Esophagus squamous epithelium (tissue), 4 donors: ENCODE measurements at regions not wholly inside any gene's neighbourhood (a gene's known extent, or its start where the extent isn't known, plus 50 kb on each side); places are given as distances from the start of the nearest gene placed in this dataset.

ENCODE experiments used
- CTCF ChIP-seq, 6 experiments: fragments of 450-650 bp in 4 of 6; fragments of 200-600 bp in 2 of 6; sonication (generic) in 2 of 6; IDR thresholded peaks; one replicate each; pipeline ENCODE4 v1.5.1; 2016 to 2019; ENCODE audit warnings: antibody characterized with exemption in 6 of 6, mild to moderate bottlenecking in 4 of 6, moderate library complexity in 4 of 6
- POLR2A ChIP-seq, 4 donors: fragments of 450-650 bp; IDR thresholded peaks; one replicate each; pipeline ENCODE4 v1.6.1; 2017; ENCODE audit warnings: antibody characterized with exemption in 4 of 4, mild to moderate bottlenecking in 4 of 4, moderate library complexity in 3 of 4

- TF ChIP-seq CTCF (IDR thresholded peaks at IDR 0.05) (no peak), POLR2A (IDR thresholded peaks at IDR 0.05) (no peak)
These were observed 278.0 kb downstream of the CGGBP1 start for GRCh38 chr3:87780811-87781210.
